HG03442 (cell line): ENCODE measurements at regions not wholly inside any gene's neighbourhood (a gene's known extent, or its start where the extent isn't known, plus 50 kb on each side); places are given as distances from the start of the nearest gene placed in this dataset.
"Not testable (repeated sequence)": the region's sequence is repeated elsewhere in the genome, so short reads cannot be mapped to it uniquely, and the experiment has no call there.

Source experiments
- ATAC-seq: cut with Tn5 transposase; IDR thresholded peaks from one replicate; pipeline ENCODE4 v1.9.1; 2021; ENCODE audit warnings: mild to moderate bottlenecking, moderate library complexity; ENCODE audit not compliant: unreplicated experiment

DNA sequence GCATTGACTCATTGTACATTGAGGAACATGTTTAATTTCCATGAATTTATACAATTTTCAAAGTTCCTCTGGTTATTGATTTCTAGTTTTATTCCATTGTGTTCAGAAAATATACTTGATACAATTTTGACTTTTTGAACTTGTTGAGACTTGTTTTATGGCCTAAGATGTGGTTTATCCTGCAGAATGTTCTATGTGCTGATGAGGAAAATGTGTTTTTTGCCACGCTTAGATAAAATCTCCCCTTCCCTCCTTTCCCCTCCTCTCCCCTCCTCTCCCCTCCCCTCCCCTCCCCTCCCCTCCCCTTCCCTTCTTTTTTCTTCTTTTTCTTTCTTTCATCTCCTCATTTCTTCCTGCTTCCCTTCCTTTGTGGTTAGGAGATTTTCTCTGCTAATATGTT, 470.8 kb upstream of the MAP3K7 start:
- ATAC-seq: no peak

DNA sequence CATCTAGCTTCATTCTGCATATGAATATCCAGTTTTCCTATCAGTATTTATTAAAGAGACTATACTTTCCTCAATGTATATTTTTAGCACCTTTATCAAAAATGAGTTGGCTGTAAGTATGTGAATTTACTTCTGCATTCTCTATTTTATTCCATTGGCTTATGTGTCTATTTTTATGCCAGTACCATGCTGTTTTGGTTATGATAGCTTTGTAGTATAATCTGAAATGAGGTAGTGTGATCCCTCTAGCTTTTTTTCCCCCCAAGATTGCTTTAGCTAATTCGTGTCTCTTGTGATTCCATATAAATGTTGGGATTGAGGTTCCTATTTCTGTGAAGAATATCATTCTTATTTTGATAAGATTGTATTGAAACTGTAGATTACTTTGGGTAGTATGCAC, 469.1 kb upstream of the MAP3K7 start:
- ATAC-seq: no peak

DNA sequence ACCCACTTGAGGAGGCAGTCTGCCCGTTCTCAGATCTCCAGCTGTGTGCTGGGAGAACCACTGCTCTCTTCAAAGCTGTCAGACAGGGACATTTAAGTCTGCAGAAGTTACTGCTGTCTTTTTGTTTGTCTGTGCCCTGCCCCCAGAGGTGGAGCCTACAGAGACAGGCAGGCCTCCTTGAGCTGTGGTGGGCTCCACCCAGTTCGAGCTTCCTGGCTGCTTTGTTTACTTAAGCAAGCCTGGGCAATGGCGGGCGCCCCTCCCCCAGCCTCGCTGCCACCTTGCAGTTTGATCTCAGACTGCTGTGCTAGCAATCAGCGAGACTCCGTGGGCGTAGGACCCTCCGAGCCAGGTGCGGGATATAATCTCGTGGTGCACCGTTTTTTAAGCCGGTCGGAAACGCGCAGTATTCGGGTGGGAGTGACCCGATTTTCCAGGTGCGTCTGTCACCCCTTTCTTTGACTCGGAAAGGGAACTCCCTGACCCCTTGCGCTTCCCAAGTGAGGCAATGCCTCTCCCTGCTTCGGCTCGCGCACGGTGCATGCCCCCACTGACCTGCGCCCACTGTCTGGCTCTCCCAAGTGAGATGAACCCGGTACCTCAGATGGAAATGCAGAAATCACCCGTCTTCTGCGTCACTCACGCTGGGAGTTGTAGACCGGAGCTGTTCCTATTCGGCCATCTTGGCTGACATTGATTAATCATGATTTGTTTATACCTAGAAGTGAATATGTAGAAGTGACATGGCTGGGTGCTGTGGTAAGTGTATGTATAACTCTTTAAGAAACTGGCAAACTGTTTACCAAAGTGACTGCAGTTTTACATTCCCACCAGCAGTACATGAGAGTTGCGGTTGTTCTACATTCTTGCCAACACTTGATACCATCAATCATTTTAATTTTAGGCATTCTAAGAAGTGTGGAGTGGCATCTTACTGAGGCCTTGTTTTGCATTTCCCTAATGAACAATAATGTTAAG, 465.9 kb upstream of the MAP3K7 start:
- not testable (repeated sequence) for ATAC-seq

DNA sequence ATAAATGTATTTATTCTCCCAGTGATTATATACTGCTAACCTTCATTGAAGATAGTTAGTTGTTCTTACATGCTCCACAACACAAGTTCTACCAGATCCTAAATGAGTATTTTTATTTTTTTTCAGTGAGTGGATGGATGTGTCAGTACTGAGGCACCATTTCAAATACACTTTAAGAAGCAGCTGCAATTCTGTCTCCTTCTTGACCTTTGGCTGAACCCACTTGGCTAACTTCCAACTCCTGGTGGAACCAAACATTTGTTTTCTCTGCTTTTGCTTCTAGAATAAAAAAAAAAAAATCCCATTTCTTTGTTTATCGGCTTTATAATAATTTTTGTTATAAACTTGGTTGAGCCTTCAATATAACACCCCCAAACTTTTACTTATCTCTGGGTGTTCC, 458.3 kb upstream of the MAP3K7 start:
- no peak for ATAC-seq

DNA sequence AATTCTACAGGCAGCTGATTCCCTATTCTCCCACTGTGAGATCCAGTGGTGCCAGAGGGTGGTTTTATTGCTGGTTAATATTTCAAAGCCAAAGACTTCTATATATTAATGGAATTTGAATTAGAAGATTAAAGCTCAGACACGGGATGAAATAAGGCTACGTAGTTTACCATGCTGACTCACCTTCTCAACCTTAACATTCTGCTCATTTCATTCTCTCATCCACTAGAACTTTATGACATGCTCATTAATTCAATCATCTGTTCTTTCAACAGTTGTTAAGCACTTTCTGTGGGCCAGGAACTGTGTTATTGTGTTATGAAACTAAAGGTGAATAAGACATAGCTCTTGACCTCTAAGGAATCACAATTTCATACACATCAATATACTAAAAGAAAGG, 456.9 kb upstream of the MAP3K7 start:
- no peak for ATAC-seq

DNA sequence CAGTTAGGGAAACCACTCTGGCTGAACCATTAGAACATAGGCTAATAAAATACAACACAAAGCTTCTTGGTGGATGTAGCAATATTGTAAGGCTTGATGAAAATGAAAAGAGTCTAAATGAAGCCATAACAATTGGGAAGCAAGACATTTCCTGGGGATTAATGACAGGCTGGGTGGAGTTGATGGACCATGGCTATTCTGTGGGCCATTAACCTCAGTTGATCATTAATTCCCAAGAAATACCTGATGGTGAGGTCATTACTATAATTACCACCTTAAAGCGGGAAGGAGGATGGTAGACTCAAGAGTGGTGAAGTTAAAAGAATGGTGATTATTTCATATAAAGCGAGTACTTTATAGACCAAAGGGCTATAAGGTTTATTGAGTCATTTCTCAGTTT, 455.8 kb upstream of the MAP3K7 start:
- ATAC-seq: no peak

DNA sequence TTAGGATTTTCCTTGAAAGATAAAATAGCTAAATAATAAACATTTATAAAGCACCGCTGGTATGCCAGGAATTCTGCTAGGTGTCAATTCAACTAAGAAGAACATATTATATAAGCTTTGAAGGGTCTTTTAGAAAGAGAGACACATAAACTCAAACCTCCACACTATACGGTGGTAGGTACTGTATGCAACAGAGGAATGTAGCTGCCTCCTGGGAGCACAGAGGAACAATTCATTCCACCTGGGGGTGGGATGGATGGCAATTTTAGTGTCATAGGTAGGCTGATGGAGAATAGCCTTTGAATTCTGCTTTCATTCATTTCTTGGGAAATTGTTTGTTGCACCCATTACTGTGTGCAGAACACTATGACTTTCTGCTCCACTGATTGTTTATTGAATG, 447.1 kb upstream of the MAP3K7 start:
- ATAC-seq: no peak

DNA sequence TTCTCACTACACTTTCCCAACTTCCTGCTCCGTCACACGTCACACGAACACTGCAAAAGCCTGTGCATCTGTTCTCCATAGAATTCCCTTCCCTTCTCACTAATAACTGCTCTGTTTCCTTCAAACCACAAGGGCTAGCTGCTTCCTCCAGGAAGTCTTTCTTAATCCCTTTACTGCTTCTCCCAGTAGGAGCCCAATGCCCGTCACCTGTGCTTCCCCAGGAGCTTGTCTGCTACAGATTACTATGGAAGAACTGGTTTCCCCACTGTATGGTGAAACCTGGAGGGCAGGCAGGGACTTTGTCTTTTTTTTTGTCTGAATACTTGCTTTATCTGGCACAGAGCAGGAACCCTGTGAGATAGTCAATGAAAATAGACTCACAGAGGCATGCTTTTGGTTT, 444.7 kb upstream of the MAP3K7 start:
- ATAC-seq: no peak

DNA sequence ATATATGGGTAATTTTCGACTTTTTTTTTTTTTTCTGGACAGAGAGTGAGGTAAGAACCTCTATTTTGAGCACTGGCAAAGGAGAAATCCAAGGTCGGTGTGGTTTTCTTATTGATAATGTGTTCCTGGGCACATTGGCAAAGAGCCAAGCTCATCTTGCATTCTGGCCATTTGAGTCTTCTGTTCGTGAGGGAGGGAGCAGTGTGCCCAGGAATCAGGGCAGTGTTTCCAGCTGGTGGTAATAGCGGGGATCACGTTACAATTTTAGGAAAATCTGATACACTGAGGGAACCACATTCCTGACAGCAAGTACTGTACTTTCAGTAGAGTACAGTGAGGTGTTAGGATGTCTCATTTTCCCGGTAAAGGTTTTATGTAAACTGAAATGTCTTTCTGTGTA, 442.3 kb upstream of the MAP3K7 start:
- no peak for ATAC-seq

DNA sequence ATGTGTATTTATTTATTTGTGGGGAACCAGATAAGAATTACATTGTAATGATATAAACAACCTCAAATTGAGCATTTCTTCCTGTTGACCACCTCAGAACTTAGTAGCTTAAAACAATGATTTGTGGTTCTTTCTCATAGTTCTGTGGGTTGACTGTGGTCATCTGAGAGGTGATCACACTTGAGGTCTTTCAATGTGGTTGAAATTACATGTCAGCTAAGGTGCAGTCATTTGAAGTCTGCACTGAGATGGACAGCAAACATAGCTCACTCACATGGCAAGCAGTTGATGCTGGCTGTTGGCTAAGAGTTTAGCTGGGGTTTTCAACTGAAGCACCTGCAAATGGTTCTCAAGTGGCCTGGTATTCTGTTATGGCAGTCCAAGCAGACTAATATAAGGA, 436.7 kb upstream of the MAP3K7 start:
- no peak for ATAC-seq

DNA sequence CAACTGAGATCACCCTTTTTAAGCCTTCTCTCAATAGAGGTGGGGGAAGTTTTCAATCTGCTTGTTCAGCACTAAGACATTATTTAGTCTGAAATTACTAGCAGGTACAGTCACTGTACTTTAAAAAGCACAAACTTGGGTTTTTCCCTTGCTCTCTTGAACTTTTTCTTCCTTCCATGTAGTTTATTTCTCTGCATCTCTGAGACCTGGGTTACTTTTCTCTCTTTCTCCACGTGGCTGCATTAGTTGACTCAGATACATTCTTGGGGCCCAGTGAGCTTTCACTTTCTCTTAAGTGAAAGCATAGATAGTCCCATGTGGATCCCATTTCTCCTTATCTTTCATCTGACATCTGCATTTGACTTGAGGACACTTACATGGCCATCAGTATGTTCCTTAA, 433.9 kb upstream of the MAP3K7 start:
- peak; percentile 84 for ATAC-seq

DNA sequence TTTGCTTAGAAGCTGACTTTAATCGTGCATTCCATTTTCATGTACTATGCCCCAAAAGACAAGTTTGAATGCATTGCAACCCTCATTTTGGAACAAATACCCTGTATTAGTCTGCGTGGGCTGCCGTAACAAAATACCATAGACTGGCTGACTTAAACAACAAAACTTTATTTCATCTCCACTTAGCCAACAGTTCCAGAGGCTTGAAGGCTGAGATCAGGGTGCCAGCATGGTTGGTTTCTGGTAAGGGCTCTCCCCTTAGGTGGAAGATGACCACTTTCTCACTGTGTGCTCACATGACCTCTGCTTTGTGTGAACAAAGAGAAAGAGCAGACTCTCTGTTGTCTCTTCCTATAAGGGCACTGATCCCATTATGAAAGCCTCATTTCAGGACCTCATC, 431.7 kb upstream of the MAP3K7 start:
- ATAC-seq: no peak

DNA sequence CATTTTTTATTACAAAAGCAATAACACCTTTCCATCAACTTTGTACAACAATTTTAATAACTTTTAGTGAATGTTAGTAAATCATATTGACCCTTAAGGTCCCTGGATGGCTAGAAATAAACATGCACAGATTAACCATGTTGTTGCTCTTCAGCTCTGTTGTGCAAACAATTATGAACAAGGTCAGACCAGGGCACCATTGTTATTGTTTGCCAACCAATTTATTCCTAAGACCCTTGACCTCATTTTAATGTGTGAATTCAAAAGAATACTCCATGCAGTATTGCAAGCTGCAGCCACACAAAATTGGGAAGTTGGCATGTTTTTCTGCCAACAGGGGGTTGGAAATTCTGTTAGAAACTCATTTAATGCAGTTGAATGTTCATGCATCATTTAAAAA, 426.6 kb upstream of the MAP3K7 start:
- no peak for ATAC-seq

DNA sequence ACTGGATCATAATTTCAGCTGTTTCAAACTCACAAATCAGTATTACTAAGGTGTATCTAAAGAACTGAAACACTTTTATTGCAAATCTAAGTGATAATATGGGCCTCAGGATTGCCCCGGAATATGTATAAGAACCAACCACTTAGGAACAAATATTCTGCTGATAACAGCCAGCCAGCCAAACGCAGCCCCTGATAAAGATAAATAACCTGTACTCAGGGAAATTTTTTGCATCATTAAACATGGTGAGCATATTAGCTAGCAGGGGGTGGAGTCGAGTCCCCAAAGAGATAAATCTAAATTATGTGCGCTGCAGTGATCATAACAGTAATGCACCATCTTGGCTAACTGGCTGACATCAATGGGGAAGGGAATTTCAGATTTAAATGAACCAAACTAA, 410.2 kb upstream of the MAP3K7 start:
- no peak for ATAC-seq

DNA sequence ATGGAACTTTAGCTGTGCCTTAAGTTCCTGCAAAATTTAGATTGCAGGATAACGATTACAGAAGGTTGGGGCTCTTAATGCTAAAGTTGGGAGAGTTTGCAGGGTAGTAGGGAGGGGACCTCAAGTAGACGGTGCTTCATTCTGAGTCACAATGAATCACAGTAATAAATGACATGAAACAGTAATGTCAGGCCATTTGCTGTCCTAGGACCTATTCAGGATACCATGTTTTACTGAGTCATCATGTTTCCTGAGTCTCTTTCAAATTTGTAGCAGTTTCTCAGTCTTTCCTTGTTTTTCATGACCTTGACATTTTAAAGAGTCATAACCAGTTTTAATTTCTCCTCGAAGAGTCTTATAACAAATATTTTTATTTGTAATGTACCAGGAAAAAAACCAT, 406.9 kb upstream of the MAP3K7 start:
- no peak for ATAC-seq

DNA sequence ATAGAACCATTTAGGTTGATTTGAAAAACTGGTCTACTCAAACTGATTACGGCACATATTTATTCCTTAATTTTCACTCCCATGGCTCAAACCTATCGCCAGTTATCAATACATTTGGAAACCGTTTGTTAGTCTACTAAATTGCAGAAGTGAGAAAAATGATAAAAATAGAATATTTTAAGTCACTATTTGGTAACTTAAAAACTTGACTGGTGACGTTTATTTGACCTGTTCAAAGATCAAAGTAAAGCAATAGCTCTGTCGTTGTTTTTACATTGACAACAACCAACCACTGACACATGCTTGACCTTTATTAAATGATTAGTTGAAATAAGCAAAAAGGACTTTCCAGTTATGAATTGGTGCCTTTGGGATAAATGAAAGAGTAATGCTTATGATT, 402.9 kb upstream of the MAP3K7 start:
- no peak for ATAC-seq

DNA sequence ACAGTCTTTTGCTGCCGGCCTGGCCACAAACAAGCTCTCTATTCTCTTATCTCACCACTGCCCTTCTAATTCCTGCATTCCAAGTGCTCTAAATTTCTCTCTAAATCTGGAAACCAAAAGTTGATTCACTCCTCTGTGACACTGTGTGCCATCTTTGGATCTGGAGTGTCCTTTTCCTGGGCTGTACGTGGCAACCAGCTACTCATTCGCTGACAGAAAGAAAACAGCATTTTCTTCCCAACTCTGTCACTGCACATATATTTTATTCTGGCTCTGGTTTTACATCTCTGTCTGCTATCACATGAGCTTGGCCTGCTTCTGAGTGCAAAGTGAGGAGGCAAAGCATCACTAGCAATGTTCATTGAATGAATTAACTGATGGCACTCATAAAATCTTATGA, 397.2 kb upstream of the MAP3K7 start:
- no peak for ATAC-seq

DNA sequence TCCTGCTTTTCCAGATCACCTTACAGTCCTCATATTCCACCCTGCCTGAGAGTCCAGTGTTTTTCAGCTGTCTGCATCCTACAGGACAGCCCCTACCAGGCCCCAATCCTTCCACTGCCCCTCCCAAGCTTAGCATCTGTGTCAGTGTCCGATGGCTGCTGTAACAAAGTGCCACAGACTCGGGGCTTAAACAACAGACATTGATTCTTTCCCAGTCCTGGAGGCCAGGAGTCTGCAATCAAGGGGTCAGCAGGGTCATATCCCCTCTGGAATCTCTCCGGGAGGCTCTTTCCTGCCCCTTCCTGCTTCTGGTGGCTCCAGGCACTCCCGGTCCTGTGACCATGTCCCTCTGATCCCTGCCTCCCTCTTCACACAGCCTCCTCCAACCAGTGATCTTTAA, 396.6 kb upstream of the MAP3K7 start:
- no peak for ATAC-seq

DNA sequence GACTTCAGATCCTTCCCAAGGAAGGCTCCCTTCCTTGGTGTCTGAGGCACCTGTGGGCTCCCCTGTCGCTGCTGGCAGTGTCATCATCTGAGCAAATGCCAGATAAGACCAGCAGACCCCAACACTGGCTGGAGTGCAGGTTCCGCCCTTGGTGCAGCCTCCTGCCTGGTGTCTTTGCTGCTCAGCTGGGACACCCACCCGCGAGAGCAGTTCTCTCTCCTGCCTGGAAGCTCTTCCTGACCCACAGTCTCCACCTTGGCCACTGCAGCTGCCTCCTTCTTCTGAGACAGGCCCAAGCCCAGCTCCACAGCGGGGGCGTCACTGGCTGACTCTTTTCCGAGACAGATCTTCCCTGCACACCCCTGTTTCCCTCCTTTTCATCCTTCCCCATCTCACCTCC, 395.7 kb upstream of the MAP3K7 start:
- ATAC-seq: no peak

DNA sequence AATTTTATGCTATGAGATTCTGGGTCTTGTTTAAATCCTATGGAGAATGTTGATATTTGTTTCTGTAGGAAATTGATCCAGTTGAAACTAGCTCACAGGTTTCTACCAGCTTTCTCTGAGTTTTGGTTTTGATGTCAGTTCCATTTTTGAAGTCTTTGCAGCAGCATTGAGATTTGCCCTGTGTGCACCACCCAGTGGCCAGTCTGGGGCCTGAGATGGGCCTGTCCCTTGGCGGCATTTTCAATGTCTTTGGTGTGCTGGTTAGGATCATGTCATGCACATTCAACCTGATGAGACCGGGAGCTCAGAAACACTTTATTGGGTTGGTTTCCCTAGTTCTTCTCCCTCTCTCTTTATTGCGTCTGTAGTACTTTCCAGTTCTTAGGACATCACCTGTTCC, 395.2 kb upstream of the MAP3K7 start:
- peak; percentile 44 for ATAC-seq

DNA sequence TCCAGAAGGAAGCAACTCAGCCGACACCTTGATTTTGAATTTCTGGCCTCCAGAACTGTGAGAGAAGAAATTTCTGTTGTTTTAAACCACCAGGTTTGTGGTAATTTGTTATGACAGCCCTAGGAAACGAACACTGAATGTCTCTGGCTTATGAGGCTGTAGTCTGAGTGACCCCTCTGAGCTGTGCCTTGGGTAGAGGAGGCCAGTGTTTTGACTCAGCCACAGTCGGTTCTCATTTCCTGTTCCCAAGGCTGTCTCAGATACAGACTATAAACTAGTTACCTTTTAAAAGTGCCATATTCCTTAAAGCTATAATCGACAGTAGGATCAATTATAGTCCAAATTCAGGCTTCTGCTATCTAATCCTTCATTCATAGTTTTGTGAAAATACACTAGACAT, 391.2 kb upstream of the MAP3K7 start:
- ATAC-seq: peak; percentile 74

DNA sequence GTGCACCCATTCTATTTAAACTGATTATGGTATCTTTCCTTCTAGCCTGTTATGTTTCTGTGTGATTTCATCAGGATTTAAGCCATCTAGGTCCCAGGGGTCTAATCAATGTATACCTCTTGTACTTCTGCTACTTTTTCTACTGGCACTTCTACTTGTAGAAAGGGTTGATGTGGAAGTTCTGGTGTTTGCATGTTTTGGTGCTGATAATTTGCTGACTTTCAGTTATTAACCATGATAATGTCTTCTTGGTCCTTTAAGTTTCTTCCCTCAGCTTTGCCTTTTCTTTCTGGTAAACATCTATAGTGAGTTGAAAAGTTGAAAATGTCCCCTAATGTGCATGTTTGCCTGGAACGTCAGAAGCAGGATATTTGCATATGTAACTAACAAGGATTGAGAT, 390.6 kb upstream of the MAP3K7 start:
- no peak for ATAC-seq

DNA sequence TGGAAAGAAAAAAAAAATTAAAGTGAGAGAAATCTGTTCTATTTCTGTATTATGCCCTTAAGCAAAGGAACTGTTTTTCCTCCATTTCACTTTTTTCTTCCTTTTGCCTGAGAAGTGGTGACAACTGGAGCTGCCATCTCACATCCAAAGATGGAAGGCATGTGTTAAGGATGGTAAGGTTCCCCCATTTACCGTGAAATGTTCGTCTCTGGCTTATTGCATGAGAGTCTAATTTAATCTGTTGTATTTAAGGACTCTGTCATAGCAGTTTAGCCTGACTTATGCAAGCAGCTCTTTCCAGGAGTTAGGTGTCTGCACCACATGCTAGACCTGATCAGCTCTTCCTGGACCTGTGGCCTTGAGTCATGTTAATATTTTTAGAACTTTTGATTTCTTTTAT, 389.5 kb upstream of the MAP3K7 start:
- no peak for ATAC-seq
